GM23338 (cell line): ENCODE measurements at regions not wholly inside any gene's neighbourhood (a gene's known extent, or its start where the extent isn't known, plus 50 kb on each side); places are given as distances from the start of the nearest gene placed in this dataset.

Experiments
- ATAC-seq: fragments of 200-7000 bp; cut with Tn5 transposase; 3 replicates; pipeline ENCODE4 v1.9.1; 2020
- DNase-seq: peaks from one replicate; pipeline ENCODE4 v3.0.0-alpha.2; 2015; ENCODE audit warnings: low spot score
- H2AFZ ChIP-seq: fragments of 200-600 bp; sonication (generic); 2 replicates; pipeline ENCODE4 v1.8.0; 2016; ENCODE audit warnings: antibody characterized with exemption, mild to moderate bottlenecking, moderate library complexity
- H3F3A ChIP-seq: fragments of 200-600 bp; sonication (generic); replicated peaks from 2 replicates; pipeline ENCODE4 v1.8.0; 2017; ENCODE audit warnings: antibody characterized with exemption, mixed run types, low read depth
- H3K27ac ChIP-seq: fragments of 200-600 bp; sonication (generic); 2 replicates; pipeline ENCODE4 v1.6.1; 2016; ENCODE audit warnings: low read depth
- H3K27me3 ChIP-seq: fragments of 200-600 bp; sonication (generic); 2 replicates; pipeline ENCODE4 v1.8.0; 2016; ENCODE audit warnings: mild to moderate bottlenecking, mixed run types, moderate library complexity; ENCODE audit not compliant: insufficient read depth
- H3K36me3 ChIP-seq: fragments of 200-600 bp; sonication (generic); 2 replicates; pipeline ENCODE4 v1.8.0; 2016; ENCODE audit warnings: mild to moderate bottlenecking; ENCODE audit not compliant: insufficient read depth
- H3K4me1 ChIP-seq: fragments of 200-600 bp; sonication (generic); 2 replicates; pipeline ENCODE4 v1.8.0; 2016; ENCODE audit warnings: mild to moderate bottlenecking, moderate library complexity; ENCODE audit not compliant: insufficient read depth
- H3K4me2 ChIP-seq: fragments of 200-600 bp; sonication (generic); 2 replicates; pipeline ENCODE4 v1.7.1; 2017; ENCODE audit warnings: mixed run types
- H3K4me3 ChIP-seq: fragments of 200-600 bp; sonication (generic); 2 replicates; pipeline ENCODE4 v1.6.1; 2016; ENCODE audit warnings: mixed run types
- H3K79me2 ChIP-seq: fragments of 200-600 bp; sonication (generic); replicated peaks from 2 replicates; pipeline ENCODE4 v1.8.0; 2017; ENCODE audit warnings: mild to moderate bottlenecking; ENCODE audit not compliant: insufficient read depth
- H3K9me2 ChIP-seq: fragments of 200-600 bp; sonication (generic); 2 replicates; pipeline ENCODE4 v1.8.0; 2017; ENCODE audit not compliant: insufficient read depth
- H4K20me1 ChIP-seq: fragments of 200-600 bp; sonication (generic); replicated peaks from 2 replicates; pipeline ENCODE4 v1.8.0; 2017; ENCODE audit warnings: mild to moderate bottlenecking; ENCODE audit not compliant: insufficient read depth
- H3K27ac Mint-ChIP-seq: 2 replicates; pipeline ENCODE4 v1.8.0; 2020; ENCODE audit warnings: inconsistent platforms, mild to moderate bottlenecking, moderate library complexity, mixed read lengths
- H3K27me3 Mint-ChIP-seq: 3 replicates; pipeline ENCODE4 v1.8.0; 2022; ENCODE audit warnings: low read depth, mild to moderate bottlenecking, moderate library complexity, mixed read lengths, inconsistent platforms; ENCODE audit not compliant: insufficient read depth, poor library complexity
- H3K36me3 Mint-ChIP-seq: 3 replicates; pipeline ENCODE4 v1.8.0; 2021; ENCODE audit warnings: low read depth, mild to moderate bottlenecking, inconsistent platforms, moderate library complexity, mixed read lengths
- H3K4me1 Mint-ChIP-seq: 3 replicates; pipeline ENCODE4 v1.8.0; 2020; ENCODE audit warnings: mild to moderate bottlenecking, inconsistent platforms, mixed read lengths
- H3K4me3 Mint-ChIP-seq: 3 replicates; pipeline ENCODE4 v1.8.0; 2021; ENCODE audit warnings: moderate library complexity, mild to moderate bottlenecking, inconsistent platforms, mixed read lengths
- H3K9me3 Mint-ChIP-seq: 3 replicates; pipeline ENCODE4 v1.8.0; 2020; ENCODE audit warnings: moderate library complexity, mild to moderate bottlenecking, inconsistent platforms, mixed read lengths
- EZH2 ChIP-seq: fragments of 200-600 bp; sonication (generic); IDR thresholded peaks from one replicate; pipeline ENCODE4 v1.8.0; 2017; ENCODE audit warnings: antibody characterized with exemption, mild to moderate bottlenecking, low read depth; ENCODE audit not compliant: unreplicated experiment
- EZH2phosphoT487 ChIP-seq: fragments of 200-600 bp; sonication (generic); IDR thresholded peaks from one replicate; pipeline ENCODE4 v1.8.1; 2018; ENCODE audit warnings: antibody characterized with exemption; ENCODE audit not compliant: unreplicated experiment
- JUNB ChIP-seq: IDR thresholded peaks from one replicate; pipeline ENCODE4 v1.6.1; 2016; ENCODE audit warnings: antibody characterized with exemption; ENCODE audit not compliant: unreplicated experiment
- NANOG ChIP-seq: IDR thresholded peaks from 2 replicates; pipeline ENCODE4 v1.6.1; 2016; ENCODE audit warnings: antibody characterized with exemption, borderline replicate concordance
- POLR2AphosphoS5 ChIP-seq: IDR thresholded peaks from 2 replicates; pipeline ENCODE4 v1.6.1; 2016; ENCODE audit warnings: antibody characterized with exemption, low read depth
- REST ChIP-seq: IDR thresholded peaks from one replicate; pipeline ENCODE4 v1.6.1; 2018; ENCODE audit warnings: antibody characterized with exemption; ENCODE audit not compliant: unreplicated experiment
- STAT1 ChIP-seq: IDR thresholded peaks from one replicate; pipeline ENCODE4 v1.6.1; 2016; ENCODE audit warnings: antibody characterized with exemption; ENCODE audit not compliant: unreplicated experiment
- ZNF462 ChIP-seq: fragments of 250-450 bp; sonication (Bioruptor Pico); IDR thresholded peaks from 2 replicates; pipeline ENCODE4 v1.5.0; 2020; ENCODE audit warnings: mild to moderate bottlenecking, moderate library complexity

- ATAC-seq (no peak), DNase-seq (no peak)
- no peaks in the 10 kb centered on the region for H3K4me1 ChIP-seq
Measured at GRCh38 chr10:10927608-10928007, 90.1 kb upstream of the CELF2 start.

More at GRCh38 chr10:10927608-10928007, 90.1 kb upstream of the CELF2 start:
- Histone ChIP-seq H4K20me1 (no peaks in the 10 kb centered on the region), H3F3A (no peaks in the 10 kb centered on the region), H3K4me2 (no peak overlapping the region), H3K4me3 (no peak overlapping the region), H3K36me3 (no peaks in the 10 kb centered on the region), H3K9me2 (peaks cover 4% of the 10 kb centered on the region; the same call in 1 of the 2 replicates), H3K27ac (no peak overlapping the region), H3K27me3 (no peaks in the 10 kb centered on the region), H2AFZ (no peak overlapping the region), H3K79me2 (no peaks in the 10 kb centered on the region)
- Mint-ChIP-seq H3K27me3 (peaks cover 3% of the 10 kb centered on the region), H3K36me3 (no peaks in the 10 kb centered on the region), H3K9me3 (no peaks in the 10 kb centered on the region; the same call in 2 of the 3 replicates), H3K4me1 (no peaks in the 10 kb centered on the region), H3K4me3 (no peak overlapping the region), H3K27ac (no peak overlapping the region)
- TF ChIP-seq NANOG: no peak
- no peak for TF ChIP-seq ZNF462 (CRISPR knock-in tag)
- TF ChIP-seq EZH2phosphoT487: no peak
- no peak for TF ChIP-seq REST
- TF ChIP-seq POLR2AphosphoS5: no peak
- TF ChIP-seq STAT1: no peak
- TF ChIP-seq JUNB: no peak
- TF ChIP-seq EZH2: no peak
